Glutamatergic neuron (in vitro differentiated cells): ENCODE measurements at regions not wholly inside any gene's neighbourhood (a gene's known extent, or its start where the extent isn't known, plus 50 kb on each side); places are given as distances from the start of the nearest gene placed in this dataset.

Experiments used
- DNase-seq: peaks from one replicate; pipeline ENCODE4 v3.0.0; 2022
- H3K27ac Mint-ChIP-seq: one replicate; pipeline ENCODE4 v1.8.0; 2020; ENCODE audit warnings: mild to moderate bottlenecking, mixed read lengths, inconsistent platforms; ENCODE audit not compliant: unreplicated experiment
- H3K27me3 Mint-ChIP-seq: one replicate; pipeline ENCODE4 v1.8.0; 2020; ENCODE audit warnings: mild to moderate bottlenecking, moderate library complexity, mixed read lengths, inconsistent platforms; ENCODE audit not compliant: unreplicated experiment
- H3K36me3 Mint-ChIP-seq: one replicate; pipeline ENCODE4 v1.8.0; 2020; ENCODE audit warnings: mild to moderate bottlenecking, mixed read lengths, inconsistent platforms; ENCODE audit not compliant: unreplicated experiment
- H3K4me1 Mint-ChIP-seq: one replicate; pipeline ENCODE4 v1.8.0; 2020; ENCODE audit warnings: mild to moderate bottlenecking, low read depth, mixed read lengths, inconsistent platforms; ENCODE audit not compliant: unreplicated experiment
- H3K4me3 Mint-ChIP-seq: one replicate; pipeline ENCODE4 v1.8.0; 2020; ENCODE audit warnings: mild to moderate bottlenecking, mixed read lengths, inconsistent platforms; ENCODE audit not compliant: unreplicated experiment
- H3K9me3 Mint-ChIP-seq: one replicate; pipeline ENCODE4 v1.8.0; 2020; ENCODE audit warnings: mild to moderate bottlenecking, moderate library complexity, mixed read lengths, inconsistent platforms; ENCODE audit not compliant: unreplicated experiment
- TF ChIP-seq, protein P1 (sequence below): fragments of 200-600 bp; sonication (generic); IDR thresholded peaks from one replicate; pipeline ENCODE4 v1.5.0; 2021; ENCODE audit not compliant: partially characterized antibody, unreplicated experiment

DNA sequence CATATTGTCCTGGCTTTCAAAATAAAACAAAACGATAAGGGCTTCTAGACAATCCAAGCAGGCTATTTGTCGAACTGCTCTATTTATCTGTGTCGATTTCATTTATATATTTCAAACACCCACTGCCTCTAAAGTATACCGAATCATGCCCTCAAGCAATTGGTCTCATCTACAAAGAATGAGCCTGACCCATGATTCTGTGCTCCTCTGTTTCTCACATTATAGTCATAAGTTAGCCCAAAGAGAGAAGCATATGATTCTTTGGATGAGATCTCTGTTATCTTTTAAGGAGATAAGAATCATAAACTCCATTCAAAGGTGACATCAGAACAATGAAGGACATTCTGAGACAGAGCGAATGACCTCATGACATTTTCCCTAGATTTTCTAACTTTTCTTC is 191.1 kb downstream of the MAP2K6 start:
- peaks cover 2% of the 10 kb centered on the region for H3K4me1 Mint-ChIP-seq
- no peak overlapping the region for H3K4me3 Mint-ChIP-seq
- H3K27ac Mint-ChIP-seq: no peak overlapping the region
- no peaks in the 10 kb centered on the region for H3K27me3 Mint-ChIP-seq
- no peaks in the 10 kb centered on the region for H3K9me3 Mint-ChIP-seq
- no peaks in the 10 kb centered on the region for H3K36me3 Mint-ChIP-seq
- TF ChIP-seq, protein P1, sequence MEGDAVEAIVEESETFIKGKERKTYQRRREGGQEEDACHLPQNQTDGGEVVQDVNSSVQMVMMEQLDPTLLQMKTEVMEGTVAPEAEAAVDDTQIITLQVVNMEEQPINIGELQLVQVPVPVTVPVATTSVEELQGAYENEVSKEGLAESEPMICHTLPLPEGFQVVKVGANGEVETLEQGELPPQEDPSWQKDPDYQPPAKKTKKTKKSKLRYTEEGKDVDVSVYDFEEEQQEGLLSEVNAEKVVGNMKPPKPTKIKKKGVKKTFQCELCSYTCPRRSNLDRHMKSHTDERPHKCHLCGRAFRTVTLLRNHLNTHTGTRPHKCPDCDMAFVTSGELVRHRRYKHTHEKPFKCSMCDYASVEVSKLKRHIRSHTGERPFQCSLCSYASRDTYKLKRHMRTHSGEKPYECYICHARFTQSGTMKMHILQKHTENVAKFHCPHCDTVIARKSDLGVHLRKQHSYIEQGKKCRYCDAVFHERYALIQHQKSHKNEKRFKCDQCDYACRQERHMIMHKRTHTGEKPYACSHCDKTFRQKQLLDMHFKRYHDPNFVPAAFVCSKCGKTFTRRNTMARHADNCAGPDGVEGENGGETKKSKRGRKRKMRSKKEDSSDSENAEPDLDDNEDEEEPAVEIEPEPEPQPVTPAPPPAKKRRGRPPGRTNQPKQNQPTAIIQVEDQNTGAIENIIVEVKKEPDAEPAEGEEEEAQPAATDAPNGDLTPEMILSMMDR: no peak
- no peak for DNase-seq

DNA sequence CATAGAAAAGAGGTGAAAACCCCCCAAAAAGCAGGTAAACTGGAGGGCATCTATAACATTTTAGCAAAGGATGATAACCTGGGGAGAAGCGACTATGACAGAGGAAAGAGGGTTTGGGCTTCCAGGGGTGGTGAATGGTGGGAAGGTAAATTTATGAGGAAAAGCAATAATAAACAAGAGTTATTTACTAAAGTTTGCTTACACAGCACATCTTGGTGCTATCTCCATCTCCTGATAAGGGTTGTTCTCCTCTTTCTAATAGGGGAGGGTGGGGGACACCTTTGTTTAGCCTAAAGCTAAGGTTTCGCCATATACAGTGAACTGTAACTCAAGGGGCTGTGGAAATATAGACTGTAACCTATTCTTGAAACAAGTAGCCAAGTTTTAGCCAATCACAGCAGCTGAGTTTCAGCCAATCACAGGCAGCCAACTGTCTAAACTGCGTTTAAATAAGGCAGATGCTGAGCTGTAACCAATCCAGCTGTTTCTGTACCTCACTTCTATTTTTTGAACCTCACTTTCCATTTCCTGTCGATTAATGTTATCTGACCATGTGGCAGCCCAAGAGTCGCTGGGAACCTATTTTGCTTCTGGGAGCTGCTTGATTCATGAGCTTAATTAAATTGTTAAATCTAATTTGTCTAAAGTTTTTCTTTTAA is 191.8 kb downstream of the MAP2K6 start:
- no peak for DNase-seq
- TF ChIP-seq, protein P1: no peak
- Mint-ChIP-seq H3K4me1 (peaks cover 2% of the 10 kb centered on the region), H3K27ac (no peak overlapping the region), H3K27me3 (no peaks in the 10 kb centered on the region), H3K36me3 (no peaks in the 10 kb centered on the region), H3K4me3 (no peak overlapping the region), H3K9me3 (no peaks in the 10 kb centered on the region)

DNA sequence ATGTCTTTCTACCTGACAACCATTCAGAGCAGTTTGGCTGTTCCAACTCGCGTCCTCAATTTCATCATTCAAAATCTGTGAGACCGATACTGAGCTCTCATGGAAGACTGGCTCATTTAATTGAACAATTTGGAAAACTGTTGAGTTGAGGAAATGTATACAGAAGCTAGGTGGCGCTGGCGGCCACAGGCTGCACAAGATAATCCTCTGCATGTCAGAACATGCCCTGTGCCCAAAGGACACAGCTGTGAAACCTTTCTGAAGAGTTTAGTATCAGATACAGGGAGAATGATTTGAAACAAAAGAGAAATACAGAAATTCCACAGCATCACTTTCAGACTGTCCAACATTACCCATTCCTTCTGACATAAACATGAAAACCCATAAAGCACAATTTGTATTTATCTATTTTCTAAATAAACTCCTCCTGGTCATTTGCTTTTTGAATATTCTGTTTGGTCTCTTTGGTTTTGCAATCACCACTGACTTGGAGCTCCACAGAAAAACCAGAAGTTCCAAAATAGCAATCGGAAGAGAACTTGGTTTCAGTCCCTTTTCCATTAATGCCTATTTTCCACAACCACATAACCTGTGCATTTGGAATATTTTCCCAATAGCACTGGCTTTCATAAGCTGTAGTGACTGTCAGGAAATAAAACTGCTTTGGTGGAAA is 192.8 kb downstream of the MAP2K6 start:
- TF ChIP-seq, protein P1: peak; percentile 77
- no peaks in the 10 kb centered on the region for H3K27me3 Mint-ChIP-seq
- DNase-seq: peak; percentile 71
- H3K4me1 Mint-ChIP-seq: peaks cover 2% of the 10 kb centered on the region
- H3K4me3 Mint-ChIP-seq: no peak overlapping the region
- no peaks in the 10 kb centered on the region for H3K9me3 Mint-ChIP-seq
- H3K36me3 Mint-ChIP-seq: no peaks in the 10 kb centered on the region
- peak overlapping the region; percentile 69 for H3K27ac Mint-ChIP-seq

DNA sequence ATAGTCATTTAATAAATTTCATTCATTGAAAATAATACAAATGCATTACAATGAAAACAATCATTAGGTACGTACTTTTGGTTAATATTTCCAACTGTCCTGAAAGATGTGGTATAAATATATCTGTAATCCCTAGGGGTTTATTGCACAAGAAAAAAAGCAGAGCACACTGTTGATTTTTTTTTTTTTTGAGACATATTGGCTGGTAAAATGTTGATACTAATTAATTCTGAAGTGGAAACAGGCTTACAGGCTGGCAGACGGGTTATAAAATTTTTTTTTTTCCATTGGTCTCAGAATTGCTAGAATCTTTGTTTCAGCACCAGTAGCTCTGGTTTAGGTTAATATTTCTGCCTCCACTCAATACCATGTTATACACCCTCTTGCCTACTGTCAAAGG is 193.6 kb downstream of the MAP2K6 start:
- TF ChIP-seq, protein P1: no peak
- H3K4me1 Mint-ChIP-seq: peaks cover 2% of the 10 kb centered on the region
- no peaks in the 10 kb centered on the region for H3K27me3 Mint-ChIP-seq
- no peaks in the 10 kb centered on the region for H3K36me3 Mint-ChIP-seq
- H3K4me3 Mint-ChIP-seq: no peak overlapping the region
- DNase-seq: no peak
- H3K27ac Mint-ChIP-seq: no peak overlapping the region
- no peaks in the 10 kb centered on the region for H3K9me3 Mint-ChIP-seq

DNA sequence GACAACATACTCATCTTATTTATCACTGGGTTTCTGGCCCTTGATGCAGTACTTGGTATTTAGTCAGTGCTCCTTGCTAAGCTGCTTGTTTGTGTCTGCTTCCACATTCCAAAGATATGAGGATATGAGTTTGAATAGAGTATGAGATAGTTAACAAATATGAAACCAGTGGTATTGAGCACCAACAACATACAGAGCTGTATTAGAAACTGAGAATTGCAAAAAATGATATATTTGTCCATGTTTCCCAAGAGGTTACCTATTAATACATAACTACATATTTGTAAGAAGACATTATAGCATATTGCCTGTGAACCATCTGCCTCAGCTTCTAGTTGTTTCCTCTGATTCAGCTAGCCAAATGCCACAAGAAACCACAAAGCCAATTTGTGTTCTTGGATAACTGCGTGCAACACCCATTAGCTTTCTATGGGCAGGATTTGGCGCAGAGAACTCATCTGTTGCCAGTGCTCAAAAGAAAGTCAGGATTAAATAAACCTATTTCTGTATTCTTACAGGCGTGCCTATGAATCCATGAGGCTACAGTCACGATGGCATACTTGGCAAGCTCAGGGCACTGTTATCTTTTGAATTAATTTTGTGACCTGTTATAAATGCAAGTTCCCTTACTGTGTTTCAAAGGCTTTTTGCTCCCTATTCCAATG is 194.4 kb downstream of the MAP2K6 start:
- H3K27ac Mint-ChIP-seq: no peak overlapping the region
- no peak overlapping the region for H3K4me3 Mint-ChIP-seq
- TF ChIP-seq, protein P1: no peak
- DNase-seq: no peak
- H3K9me3 Mint-ChIP-seq: no peaks in the 10 kb centered on the region
- H3K36me3 Mint-ChIP-seq: no peaks in the 10 kb centered on the region
- peaks cover 2% of the 10 kb centered on the region for H3K4me1 Mint-ChIP-seq
- H3K27me3 Mint-ChIP-seq: no peaks in the 10 kb centered on the region
